ENCODE measurements at regions not wholly inside any gene's neighbourhood (a gene's known extent, or its start where the extent isn't known, plus 50 kb on each side); places are given as distances from the start of the nearest gene placed in this dataset.
A peak's percentile ranks its signal among the peaks of the same experiment; 100 is the strongest.

DNA sequence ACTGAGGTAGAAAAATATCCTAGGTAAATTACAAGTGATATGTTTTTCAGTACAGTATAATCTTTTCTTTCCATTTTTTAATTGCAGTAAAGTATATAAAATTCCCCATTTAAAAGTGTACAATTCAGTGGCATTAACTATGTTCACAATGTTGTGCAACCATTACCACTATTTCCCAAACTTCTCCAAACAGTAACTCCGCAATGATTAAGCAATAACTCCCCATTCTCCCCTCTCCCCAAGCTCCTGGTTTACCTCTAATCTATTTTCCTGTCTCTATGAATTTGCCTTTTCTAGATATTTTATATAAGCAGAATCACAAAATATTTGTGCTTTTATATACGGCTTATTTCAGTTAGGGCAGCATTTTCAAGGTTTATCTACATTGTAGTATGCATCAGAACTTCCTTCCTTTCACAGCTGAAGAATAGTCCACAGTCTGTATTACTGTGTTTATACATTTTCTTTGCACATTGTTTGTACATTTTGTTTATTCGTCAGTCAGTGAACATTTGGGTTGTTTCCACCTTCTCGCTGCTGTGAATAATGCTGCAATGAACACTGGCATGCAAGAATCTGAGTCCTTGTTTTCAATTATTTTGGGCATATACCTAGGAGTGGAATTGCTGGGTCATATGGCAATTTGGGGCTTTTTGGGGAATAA, 110.7 kb downstream of the RPL27A start:
- Histone ChIP-seq H3K79me1 (ENCODE audit: low read length) (peaks cover 8% of the 10 kb centered on the region), H2BK5ac (ENCODE audit: low read length) (no peak overlapping the region), H4K8ac (ENCODE audit: low read depth, low read length) (no peak overlapping the region), H3K4me2 (ENCODE audit: low read length) (no peak overlapping the region), H3K27me3 (ENCODE audit: insufficient read depth, low read length, poor library complexity) (no peaks in the 10 kb centered on the region), H3K56ac (ENCODE audit: low read length) (no peak overlapping the region), H3K4me3 (ENCODE audit: low read length) (no peak overlapping the region), H3K23ac (ENCODE audit: low read length) (no peak overlapping the region), H3K9ac (ENCODE audit: low read length) (no peak overlapping the region), H3K4ac (ENCODE audit: low read depth, low read length) (no peak overlapping the region), H4K5ac (ENCODE audit: low read length) (no peak overlapping the region), H2AK5ac (ENCODE audit: low read length) (no peak overlapping the region), H3K18ac (ENCODE audit: low read length) (no peak overlapping the region), H3K4me1 (ENCODE audit: control insufficient read depth, low read depth, low read length) (peaks cover 8% of the 10 kb centered on the region), H2BK15ac (replicated peaks; ENCODE audit: low read depth) (no peak overlapping the region), H3K79me2 (ENCODE audit: control insufficient read depth, insufficient read depth, low read length) (no peaks in the 10 kb centered on the region), H2BK120ac (ENCODE audit: low read depth, low read length) (no peak overlapping the region), H3K27ac (ENCODE audit: low read depth, low read length) (no peak overlapping the region), H3K36me3 (ENCODE audit: control insufficient read depth, insufficient read depth, low read length) (no peaks in the 10 kb centered on the region)
- no CpG with 5 or more reads among the region's 4 CpGs for WGBS (ENCODE audit: extremely low coverage, insufficient coverage, low lambda C conversion rate)
- no peak for DNase-seq

DNA sequence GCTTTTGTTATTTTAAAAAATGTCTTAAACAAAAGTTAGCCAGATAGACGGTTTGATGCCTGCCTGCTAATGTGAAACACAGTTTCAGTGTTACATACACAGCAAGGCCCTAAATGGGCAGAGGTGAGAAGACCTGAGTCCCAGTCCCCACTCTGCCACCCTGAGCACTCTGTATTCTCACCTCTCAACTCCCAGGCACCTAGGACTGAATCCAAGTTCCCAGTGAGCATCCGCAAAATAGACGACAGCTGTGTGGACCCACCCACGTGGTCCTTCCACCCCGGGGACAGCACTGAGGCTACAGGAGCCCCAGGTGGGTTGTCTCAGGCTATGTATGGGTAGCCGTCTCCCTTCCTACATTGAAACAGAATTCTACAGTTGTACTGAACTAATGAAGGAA, 111.5 kb downstream of the RPL27A start:
- Histone ChIP-seq H3K56ac (ENCODE audit: low read length) (no peak overlapping the region), H3K79me2 (ENCODE audit: control insufficient read depth, insufficient read depth, low read length) (no peaks in the 10 kb centered on the region), H3K23ac (ENCODE audit: low read length) (no peak overlapping the region), H3K36me3 (ENCODE audit: control insufficient read depth, insufficient read depth, low read length) (no peaks in the 10 kb centered on the region), H3K4ac (ENCODE audit: low read depth, low read length) (no peak overlapping the region), H3K27ac (ENCODE audit: low read depth, low read length) (no peak overlapping the region), H3K79me1 (ENCODE audit: low read length) (peaks cover 4% of the 10 kb centered on the region), H4K8ac (ENCODE audit: low read depth, low read length) (no peak overlapping the region), H3K27me3 (ENCODE audit: insufficient read depth, low read length, poor library complexity) (no peaks in the 10 kb centered on the region), H3K18ac (ENCODE audit: low read length) (peak overlapping the region; percentile 20), H2BK120ac (ENCODE audit: low read depth, low read length) (no peak overlapping the region), H3K4me2 (ENCODE audit: low read length) (no peak overlapping the region), H3K4me1 (ENCODE audit: control insufficient read depth, low read depth, low read length) (peaks cover 8% of the 10 kb centered on the region), H2BK5ac (ENCODE audit: low read length) (no peak overlapping the region), H2BK15ac (replicated peaks; ENCODE audit: low read depth) (no peak overlapping the region), H4K5ac (ENCODE audit: low read length) (no peak overlapping the region), H2AK5ac (ENCODE audit: low read length) (no peak overlapping the region), H3K9ac (ENCODE audit: low read length) (no peak overlapping the region), H3K4me3 (ENCODE audit: low read length) (no peak overlapping the region)
- no CpG with 5 or more reads among the region's 6 CpGs for WGBS (ENCODE audit: extremely low coverage, insufficient coverage, low lambda C conversion rate)
- DNase-seq, result no peak

- Histone ChIP-seq H3K27ac (ENCODE audit: low read depth, low read length) (no peak overlapping the region), H3K79me2 (ENCODE audit: control insufficient read depth, insufficient read depth, low read length) (no peaks in the 10 kb centered on the region), H3K27me3 (ENCODE audit: insufficient read depth, low read length, poor library complexity) (no peaks in the 10 kb centered on the region), H3K4ac (ENCODE audit: low read depth, low read length) (no peak overlapping the region), H4K5ac (ENCODE audit: low read length) (no peak overlapping the region), H3K56ac (ENCODE audit: low read length) (no peak overlapping the region), H3K4me2 (ENCODE audit: low read length) (no peak overlapping the region), H2AK5ac (ENCODE audit: low read length) (no peak overlapping the region), H2BK120ac (ENCODE audit: low read depth, low read length) (no peak overlapping the region), H2BK15ac (replicated peaks; ENCODE audit: low read depth) (no peak overlapping the region), H3K36me3 (ENCODE audit: control insufficient read depth, insufficient read depth, low read length) (no peaks in the 10 kb centered on the region), H3K4me3 (ENCODE audit: low read length) (no peak overlapping the region), H3K9ac (ENCODE audit: low read length) (no peak overlapping the region), H3K23ac (ENCODE audit: low read length) (no peak overlapping the region), H3K4me1 (ENCODE audit: control insufficient read depth, low read depth, low read length) (peaks cover 8% of the 10 kb centered on the region), H3K18ac (ENCODE audit: low read length) (no peak overlapping the region), H2BK5ac (ENCODE audit: low read length) (no peak overlapping the region), H3K79me1 (ENCODE audit: low read length) (peaks cover 4% of the 10 kb centered on the region), H4K8ac (ENCODE audit: low read depth, low read length) (no peak overlapping the region)
- WGBS (ENCODE audit: extremely low coverage, insufficient coverage, low lambda C conversion rate), result no CpG with 5 or more reads among the region's 2 CpGs
- DNase-seq, result peak; percentile 63
Measured at GRCh38 chr11:8794677-8795103, 112.1 kb downstream of the RPL27A start.

DNA sequence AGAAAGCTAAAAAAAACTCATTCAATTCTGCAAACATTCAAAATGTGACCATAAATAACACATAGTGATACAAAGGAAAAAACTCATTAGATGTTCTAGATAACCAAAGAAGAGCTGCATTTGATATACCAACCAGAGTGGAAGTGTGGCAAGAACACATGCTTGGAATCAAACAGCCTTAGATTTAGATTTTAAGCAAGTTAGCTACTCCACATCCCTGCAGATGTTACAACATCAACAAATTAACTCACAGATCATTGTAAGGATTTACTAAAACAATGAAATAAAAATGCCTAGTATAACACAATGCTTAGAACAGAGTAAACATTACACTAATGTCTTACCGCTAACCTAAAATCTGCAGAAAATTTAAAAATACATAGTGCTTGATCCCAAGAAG, 114.0 kb upstream of the AKIP1 start:
- no peak overlapping the region for H4K8ac ChIP-seq (ENCODE audit: low read depth, low read length)
- H3K79me2 ChIP-seq (ENCODE audit: control insufficient read depth, insufficient read depth, low read length), result no peaks in the 10 kb centered on the region
- no peak overlapping the region for H2AK5ac ChIP-seq (ENCODE audit: low read length)
- H3K4ac ChIP-seq (ENCODE audit: low read depth, low read length), result no peak overlapping the region
- no peak for DNase-seq
- H3K23ac ChIP-seq (ENCODE audit: low read length), result no peak overlapping the region
- H3K18ac ChIP-seq (ENCODE audit: low read length), result no peak overlapping the region
- peaks cover 8% of the 10 kb centered on the region for H3K4me1 ChIP-seq (ENCODE audit: control insufficient read depth, low read depth, low read length)
- no peak overlapping the region for H3K4me3 ChIP-seq (ENCODE audit: low read length)
- no peak overlapping the region for H3K27ac ChIP-seq (ENCODE audit: low read depth, low read length)
- no peak overlapping the region for H4K5ac ChIP-seq (ENCODE audit: low read length)
- no peak overlapping the region for H3K9ac ChIP-seq (ENCODE audit: low read length)
- no peak overlapping the region for H2BK120ac ChIP-seq (ENCODE audit: low read depth, low read length)
- H3K36me3 ChIP-seq (ENCODE audit: control insufficient read depth, insufficient read depth, low read length), result no peaks in the 10 kb centered on the region
- no peak overlapping the region for H3K56ac ChIP-seq (ENCODE audit: low read length)
- no CpG with 5 or more reads among the region's 1 CpG for WGBS (ENCODE audit: extremely low coverage, insufficient coverage, low lambda C conversion rate)
- H3K4me2 ChIP-seq (ENCODE audit: low read length), result no peak overlapping the region
- no peak overlapping the region for H2BK5ac ChIP-seq (ENCODE audit: low read length)
- H3K79me1 ChIP-seq (ENCODE audit: low read length), result peaks cover 4% of the 10 kb centered on the region
- H3K27me3 ChIP-seq (ENCODE audit: insufficient read depth, low read length, poor library complexity), result no peaks in the 10 kb centered on the region
- H2BK15ac ChIP-seq (replicated peaks; ENCODE audit: low read depth), result no peak overlapping the region

DNA sequence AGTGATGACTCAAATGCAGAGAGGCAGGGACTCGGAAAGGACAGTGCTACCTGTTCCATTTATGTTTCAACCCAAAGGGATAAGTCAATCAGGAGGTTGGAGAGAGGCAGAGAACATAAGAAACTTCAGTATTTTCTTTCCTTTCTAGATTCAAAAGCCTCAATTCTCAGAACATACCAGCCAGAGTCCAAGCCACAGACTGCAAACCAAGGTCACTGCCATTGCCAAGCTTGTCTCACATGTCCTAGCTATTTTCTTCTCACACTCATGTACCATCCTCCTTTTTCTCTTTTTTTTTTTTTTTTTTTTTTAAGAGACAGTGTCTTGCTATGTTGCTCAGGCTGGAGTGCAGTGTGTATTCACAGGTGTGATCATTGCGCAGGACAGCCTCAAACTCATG, 111.7 kb upstream of the AKIP1 start:
- Histone ChIP-seq H3K23ac (ENCODE audit: low read length) (no peak overlapping the region), H2BK15ac (replicated peaks; ENCODE audit: low read depth) (no peak overlapping the region), H3K9ac (ENCODE audit: low read length) (no peak overlapping the region), H3K4me2 (ENCODE audit: low read length) (no peak overlapping the region), H3K27ac (ENCODE audit: low read depth, low read length) (no peak overlapping the region), H3K27me3 (ENCODE audit: insufficient read depth, low read length, poor library complexity) (no peaks in the 10 kb centered on the region), H4K8ac (ENCODE audit: low read depth, low read length) (no peak overlapping the region), H3K4me1 (ENCODE audit: control insufficient read depth, low read depth, low read length) (peaks cover 8% of the 10 kb centered on the region), H3K79me2 (ENCODE audit: control insufficient read depth, insufficient read depth, low read length) (no peaks in the 10 kb centered on the region), H3K4me3 (ENCODE audit: low read length) (no peak overlapping the region), H3K56ac (ENCODE audit: low read length) (peak overlapping the region; percentile 30), H4K5ac (ENCODE audit: low read length) (no peak overlapping the region), H2BK120ac (ENCODE audit: low read depth, low read length) (no peak overlapping the region), H2BK5ac (ENCODE audit: low read length) (no peak overlapping the region), H2AK5ac (ENCODE audit: low read length) (peak overlapping the region; percentile 15), H3K4ac (ENCODE audit: low read depth, low read length) (no peak overlapping the region), H3K79me1 (ENCODE audit: low read length) (peaks cover 7% of the 10 kb centered on the region), H3K36me3 (ENCODE audit: control insufficient read depth, insufficient read depth, low read length) (no peaks in the 10 kb centered on the region), H3K18ac (ENCODE audit: low read length) (no peak overlapping the region)
- WGBS (ENCODE audit: extremely low coverage, insufficient coverage, low lambda C conversion rate), result no CpG with 5 or more reads among the region's 2 CpGs
- DNase-seq, result no peak
